Endothelial cell of umbilical vein (primary cell): ENCODE measurements at regions not wholly inside any gene's neighbourhood (a gene's known extent, or its start where the extent isn't known, plus 50 kb on each side); places are given as distances from the start of the nearest gene placed in this dataset.

Experiments
- BruUV-seq: library from RNA; stranded (reverse); fragments of 400-500 nt; replicated peaks from 2 replicates; lab custom pipeline; 2021; lab: Mats Ljungman, UMichigan
- CTCF ChIA-PET: fragments of 300-600, 350-600 bp; sonication (Branson Sonifier 250); formaldehyde crosslinking; loops from one replicate; lab custom pipeline; 2021; ENCODE audit warnings: antibody characterized with exemption, inconsistent platforms; lab: Charles Lee
- POLR2A ChIA-PET: fragments of 300-600, 350-600 bp; sonication (Branson Sonifier 250); formaldehyde crosslinking; loops from one replicate; lab custom pipeline; 2021; ENCODE audit warnings: antibody characterized with exemption, inconsistent platforms; lab: Charles Lee
- DNase-seq: peaks from one replicate; pipeline ENCODE4 v3.0.0-alpha.2; 2011; ENCODE audit warnings: low read depth, low spot score
- FAIRE-seq: peaks from 2 replicates; lab custom pipeline; 2011; peaks lifted over from hg19 to GRCh38; lab: Jason Lieb, UNC
- H2AFZ ChIP-seq: 2 replicates; pipeline ENCODE4 v1.6.0; 2012; ENCODE audit warnings: low read depth, low read length, control low read depth, inconsistent platforms
- H3K27ac ChIP-seq: 2 replicates; pipeline ENCODE4 v1.5.1; 2011; ENCODE audit warnings: low read depth, mild to moderate bottlenecking, control low read depth, low read length, moderate library complexity; ENCODE audit not compliant: insufficient read depth
- H3K27me3 ChIP-seq, 2 experiments: 2 replicates each; pipeline versions ENCODE4 v1.6.0 to v1.6.1; 2011; ENCODE audit warnings: low read length in 2 of 2, mixed read lengths in 1 of 2; ENCODE audit not compliant: control insufficient read depth in 2 of 2, insufficient read depth in 2 of 2
- H3K36me3 ChIP-seq, 2 experiments: 2 replicates in 1 of 2; 3 replicates in 1 of 2; pipeline ENCODE4 v1.5.1; 2011; ENCODE audit warnings: low read length in 2 of 2, mild to moderate bottlenecking in 1 of 2, moderate library complexity in 1 of 2; ENCODE audit not compliant: control insufficient read depth in 2 of 2, insufficient read depth in 2 of 2; ENCODE audit errors: extremely low read depth in 1 of 2
- H3K4me1 ChIP-seq: 3 replicates; pipeline ENCODE4 v1.5.1; 2011; ENCODE audit warnings: mild to moderate bottlenecking, low read length; ENCODE audit not compliant: control insufficient read depth, insufficient read depth; ENCODE audit errors: extremely low read depth
- H3K4me2 ChIP-seq: 2 replicates; pipeline ENCODE4 v1.6.1; 2011; ENCODE audit warnings: low read length, control low read depth, mixed read lengths; ENCODE audit not compliant: insufficient read depth
- H3K4me3 ChIP-seq, 3 experiments: fragments of 200-600 bp in 1 of 3; sonication (generic), shearing (Covaris generic) in 1 of 3; replicated peaks in 1 of 3; 2 replicates each; pipeline ENCODE4 v1.5.1; 2011 to 2016; ENCODE audit warnings: control low read depth in 3 of 3, low read length in 3 of 3, mild to moderate bottlenecking in 2 of 3, inconsistent platforms in 1 of 3, low read depth in 1 of 3, moderate library complexity in 1 of 3; ENCODE audit not compliant: insufficient read depth in 1 of 3
- H3K79me2 ChIP-seq: 2 replicates; pipeline ENCODE4 v1.6.0; 2012; ENCODE audit warnings: low read length, inconsistent platforms; ENCODE audit not compliant: control insufficient read depth, insufficient read depth
- H3K9ac ChIP-seq: replicated peaks from 2 replicates; pipeline ENCODE3; 2011; ENCODE audit warnings: low read length, control low read depth; ENCODE audit not compliant: insufficient read depth; ENCODE audit errors: extremely low read depth
- H3K9me1 ChIP-seq: replicated peaks from 3 replicates; pipeline ENCODE4 v1.6.0; 2011; ENCODE audit warnings: mild to moderate bottlenecking, low read length; ENCODE audit not compliant: control insufficient read depth, insufficient read depth; ENCODE audit errors: extremely low read depth
- H3K9me3 ChIP-seq: replicated peaks from 2 replicates; pipeline ENCODE4 v1.5.1; 2012; ENCODE audit warnings: low read length, inconsistent platforms; ENCODE audit not compliant: control insufficient read depth, insufficient read depth
- H4K20me1 ChIP-seq: replicated peaks from 2 replicates; pipeline ENCODE3; 2011; ENCODE audit warnings: mild to moderate bottlenecking, low read length; ENCODE audit not compliant: control insufficient read depth, insufficient read depth; ENCODE audit errors: extremely low read depth
- EZH2 ChIP-seq: IDR thresholded peaks from 2 replicates; pipeline ENCODE4 v1.6.1; 2012; ENCODE audit warnings: borderline replicate concordance, low read depth, mild to moderate bottlenecking, moderate library complexity, low read length, inconsistent platforms; ENCODE audit not compliant: severe bottlenecking
- FOS ChIP-seq: IDR thresholded peaks from 2 replicates; pipeline ENCODE4 v1.6.1; 2011; ENCODE audit warnings: mild to moderate bottlenecking, low read length, moderate library complexity, borderline replicate concordance; ENCODE audit not compliant: insufficient read depth
- GATA2 ChIP-seq: IDR thresholded peaks from 2 replicates; pipeline ENCODE4 v1.7.0; 2011; ENCODE audit warnings: low read depth, mild to moderate bottlenecking, moderate library complexity, mixed read lengths, low read length; ENCODE audit not compliant: insufficient read length, insufficient read depth
- JUN ChIP-seq: IDR thresholded peaks from 2 replicates; pipeline ENCODE4 v1.6.1; 2011; ENCODE audit warnings: borderline replicate concordance, low read depth; ENCODE audit not compliant: insufficient read length, insufficient read depth
- MAX ChIP-seq: IDR thresholded peaks from 2 replicates; pipeline ENCODE4 v1.6.1; 2011; ENCODE audit not compliant: insufficient read depth, insufficient read length
- MYC ChIP-seq: IDR thresholded peaks from one replicate; pipeline ENCODE4 v1.6.1; 2011; ENCODE audit warnings: mild to moderate bottlenecking, low read depth, low read length
- POLR2A ChIP-seq: IDR thresholded peaks from 2 replicates; pipeline ENCODE4 v1.6.1; 2012; ENCODE audit warnings: low read depth, mild to moderate bottlenecking, control low read depth, low read length
- POLR2AphosphoS5 ChIP-seq: IDR thresholded peaks from 2 replicates; pipeline ENCODE4 v1.6.1; 2012; ENCODE audit warnings: low read depth, mild to moderate bottlenecking, control low read depth, low read length, moderate library complexity; ENCODE audit not compliant: insufficient read depth
- dilution Hi-C: fragments of 300-500 bp; cut with MboI; formaldehyde crosslinking; loops from one replicate; pipeline ENCODE4 v1.15.0; 2019; ENCODE audit warnings: low sequenced_read_pairs; ENCODE audit not compliant: extremely low pct_ligation_motif_present
- intact Hi-C: fragments of 100-400 bp; cut with micrococcal nuclease; formaldehyde crosslinking; loops from one replicate; pipeline ENCODE4 v1.10.0; 2022
- TF ChIP-seq, protein P1 (sequence below), 2 donors: IDR thresholded peaks; 1 replicate in 1 of 2; 2 replicates in 1 of 2; pipeline ENCODE4 v1.5.1; 2011; ENCODE audit warnings: low read length in 2 of 2, mild to moderate bottlenecking in 2 of 2, moderate library complexity in 2 of 2, control low read depth in 1 of 2, inconsistent platforms in 1 of 2, low read depth in 1 of 2; ENCODE audit not compliant: insufficient read depth in 1 of 2; ENCODE audit errors: extremely low read depth in 1 of 2

- no peaks in the 10 kb centered on the region for H3K79me2 ChIP-seq
- no peaks in the 10 kb centered on the region for H4K20me1 ChIP-seq
- intact Hi-C loops = no loop called here
Observed at GRCh38 chr2:226140594-226140993, 659.0 kb downstream of the IRS1 start.

More at GRCh38 chr2:226140594-226140993, 659.0 kb downstream of the IRS1 start:
- Histone ChIP-seq H3K27ac (no peak overlapping the region), H3K4me2 (no peak overlapping the region), H3K4me3 (no peak overlapping the region), H3K4me1 (no peaks in the 10 kb centered on the region), H3K9me1 (no peaks in the 10 kb centered on the region), H3K9ac (no peak overlapping the region), H2AFZ (no peak overlapping the region), H3K27me3 (no peaks in the 10 kb centered on the region), H3K9me3 (no peaks in the 10 kb centered on the region), H3K36me3 (no peaks in the 10 kb centered on the region)
- TF ChIP-seq FOS = no peak
- no peak for TF ChIP-seq POLR2A
- no peak for TF ChIP-seq MAX
- no peak for TF ChIP-seq GATA2
- TF ChIP-seq POLR2AphosphoS5 = no peak
- TF ChIP-seq, protein P1, sequence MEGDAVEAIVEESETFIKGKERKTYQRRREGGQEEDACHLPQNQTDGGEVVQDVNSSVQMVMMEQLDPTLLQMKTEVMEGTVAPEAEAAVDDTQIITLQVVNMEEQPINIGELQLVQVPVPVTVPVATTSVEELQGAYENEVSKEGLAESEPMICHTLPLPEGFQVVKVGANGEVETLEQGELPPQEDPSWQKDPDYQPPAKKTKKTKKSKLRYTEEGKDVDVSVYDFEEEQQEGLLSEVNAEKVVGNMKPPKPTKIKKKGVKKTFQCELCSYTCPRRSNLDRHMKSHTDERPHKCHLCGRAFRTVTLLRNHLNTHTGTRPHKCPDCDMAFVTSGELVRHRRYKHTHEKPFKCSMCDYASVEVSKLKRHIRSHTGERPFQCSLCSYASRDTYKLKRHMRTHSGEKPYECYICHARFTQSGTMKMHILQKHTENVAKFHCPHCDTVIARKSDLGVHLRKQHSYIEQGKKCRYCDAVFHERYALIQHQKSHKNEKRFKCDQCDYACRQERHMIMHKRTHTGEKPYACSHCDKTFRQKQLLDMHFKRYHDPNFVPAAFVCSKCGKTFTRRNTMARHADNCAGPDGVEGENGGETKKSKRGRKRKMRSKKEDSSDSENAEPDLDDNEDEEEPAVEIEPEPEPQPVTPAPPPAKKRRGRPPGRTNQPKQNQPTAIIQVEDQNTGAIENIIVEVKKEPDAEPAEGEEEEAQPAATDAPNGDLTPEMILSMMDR (IDR thresholded peaks at IDR 0.05; ENCODE audit: extremely low read depth in 1 of 2, insufficient read depth in 1 of 2, low read depth in 1 of 2, low read length in 2 of 2) = no peak
- TF ChIP-seq EZH2 = no peak
- no peak for TF ChIP-seq MYC
- TF ChIP-seq JUN = no peak
- BruUV-seq = no TSS peak
- ChIA-PET POLR2A (no interaction called here), CTCF (no interaction called here)
- DNase-seq (no peak), FAIRE-seq (no peak)
- dilution Hi-C loops = no loop called here
